Duodenal mucosa (tissue), 2 donors: ENCODE measurements at regions not wholly inside any gene's neighbourhood (a gene's known extent, or its start where the extent isn't known, plus 50 kb on each side); places are given as distances from the start of the nearest gene placed in this dataset.

Experiments
- H3K27ac ChIP-seq: one replicate; pipeline ENCODE4 v1.7.0; 2013; ENCODE audit warnings: low read depth, low read length
- H3K27me3 ChIP-seq, 2 donors: one replicate each; pipeline ENCODE4 v1.7.0; 2013; ENCODE audit warnings: low read length in 2 of 2, control low read depth in 1 of 2; ENCODE audit not compliant: insufficient read depth in 2 of 2, control insufficient read depth in 1 of 2
- H3K36me3 ChIP-seq, 2 donors: one replicate each; pipeline ENCODE4 v1.7.0; 2013; ENCODE audit warnings: low read length in 2 of 2, control low read depth in 1 of 2; ENCODE audit not compliant: insufficient read depth in 2 of 2, control insufficient read depth in 1 of 2
- H3K4me1 ChIP-seq, 2 donors: one replicate each; pipeline ENCODE4 v1.7.0; 2013; ENCODE audit warnings: low read length in 2 of 2, control low read depth in 1 of 2; ENCODE audit not compliant: insufficient read depth in 2 of 2, control insufficient read depth in 1 of 2
- H3K4me3 ChIP-seq, 2 donors: one replicate each; pipeline ENCODE4 v1.7.0; 2013; ENCODE audit warnings: low read length in 2 of 2, low read depth in 1 of 2
- H3K9ac ChIP-seq, 2 donors: one replicate each; pipeline ENCODE4 v1.7.0; 2013; ENCODE audit warnings: low read length in 2 of 2, low read depth in 1 of 2
- H3K9me3 ChIP-seq, 2 donors: one replicate each; pipeline ENCODE4 v1.7.0; 2013; ENCODE audit warnings: low read length in 2 of 2, control low read depth in 1 of 2; ENCODE audit not compliant: control insufficient read depth in 1 of 2

- peaks cover 5 to 8% of the 10 kb centered on the region in 2 donors for H3K4me1 ChIP-seq
- no peaks in the 10 kb centered on the region for H3K27me3 ChIP-seq
- no peaks in the 10 kb centered on the region for H3K9me3 ChIP-seq
- no peak overlapping the region for H3K9ac ChIP-seq
- no peak overlapping the region for H3K4me3 ChIP-seq
- H3K36me3 ChIP-seq, result no peaks in the 10 kb centered on the region
- no peak overlapping the region for H3K27ac ChIP-seq
These were observed 131.6 kb downstream of the BCOR start for GRCh38 chrX:39966176-39966575.

- Histone ChIP-seq H3K27ac (no peak overlapping the region), H3K4me3 (no peak overlapping the region), H3K9ac (no peak overlapping the region), H3K27me3 (no peaks in the 10 kb centered on the region), H3K36me3 (no peaks in the 10 kb centered on the region), H3K9me3 (peaks cover 4% of the 10 kb centered on the region in 2 donors), H3K4me1 (peaks cover 5 to 8% of the 10 kb centered on the region in 2 donors)
These were observed 130.4 kb downstream of the BCOR start for GRCh38 chrX:39967348-39967747.

- Histone ChIP-seq H3K4me1 (peaks cover 5 to 8% of the 10 kb centered on the region in 2 donors), H3K27ac (no peak overlapping the region), H3K4me3 (no peak overlapping the region), H3K27me3 (no peaks in the 10 kb centered on the region), H3K9ac (no peak overlapping the region), H3K36me3 (no peaks in the 10 kb centered on the region), H3K9me3 (peaks cover 4% of the 10 kb centered on the region in 2 donors)
These were observed 128.5 kb downstream of the BCOR start for GRCh38 chrX:39969099-39969818.

GRCh38 chrX:39969819-39970504 lies 127.8 kb downstream of the BCOR start:
- H3K9me3 ChIP-seq, result peaks cover 4% of the 10 kb centered on the region in 2 donors
- H3K9ac ChIP-seq, result no peak overlapping the region
- H3K4me3 ChIP-seq, result no peak overlapping the region
- H3K4me1 ChIP-seq, result peaks cover 6 to 8% of the 10 kb centered on the region in 2 donors
- no peaks in the 10 kb centered on the region for H3K36me3 ChIP-seq
- no peak overlapping the region for H3K27ac ChIP-seq
- no peaks in the 10 kb centered on the region for H3K27me3 ChIP-seq

GRCh38 chrX:39971760-39972159 lies 126.0 kb downstream of the BCOR start:
- Histone ChIP-seq H3K4me3 (no peak overlapping the region), H3K27me3 (no peaks in the 10 kb centered on the region), H3K9me3 (peaks cover 4% of the 10 kb centered on the region in 2 donors), H3K9ac (no peak overlapping the region), H3K36me3 (no peaks in the 10 kb centered on the region), H3K4me1 (peaks cover 10% of the 10 kb centered on the region in 2 donors), H3K27ac (no peak overlapping the region)

- H3K4me1 ChIP-seq, result peaks cover 10% of the 10 kb centered on the region in 2 donors
- peaks cover 4% of the 10 kb centered on the region in 2 donors for H3K9me3 ChIP-seq
- no peak overlapping the region for H3K4me3 ChIP-seq
- H3K27ac ChIP-seq, result no peak overlapping the region
- no peaks in the 10 kb centered on the region for H3K27me3 ChIP-seq
- no peak overlapping the region for H3K9ac ChIP-seq
- H3K36me3 ChIP-seq, result no peaks in the 10 kb centered on the region
These were observed 125.4 kb downstream of the BCOR start for GRCh38 chrX:39972340-39972739.

- H3K4me3 ChIP-seq, result no peak overlapping the region
- H3K9me3 ChIP-seq, result peaks cover 4% of the 10 kb centered on the region in 2 donors
- peaks cover 10% of the 10 kb centered on the region in 2 donors for H3K4me1 ChIP-seq
- no peaks in the 10 kb centered on the region for H3K36me3 ChIP-seq
- H3K9ac ChIP-seq, result no peak overlapping the region
- no peaks in the 10 kb centered on the region for H3K27me3 ChIP-seq
- no peak overlapping the region for H3K27ac ChIP-seq
These were observed 123.9 kb downstream of the BCOR start for GRCh38 chrX:39973810-39974209.

GRCh38 chrX:39974270-39974669 lies 123.5 kb downstream of the BCOR start:
- Histone ChIP-seq H3K4me3 (no peak overlapping the region), H3K9ac (no peak overlapping the region), H3K4me1 (peaks cover 10% of the 10 kb centered on the region in 2 donors), H3K27me3 (no peaks in the 10 kb centered on the region), H3K27ac (no peak overlapping the region), H3K9me3 (peaks cover 4% of the 10 kb centered on the region in 2 donors), H3K36me3 (no peaks in the 10 kb centered on the region)

- H3K4me1 ChIP-seq, result peaks cover 2 to 7% of the 10 kb centered on the region in 2 donors
- no peak overlapping the region for H3K4me3 ChIP-seq
- H3K9me3 ChIP-seq, result peaks cover 4% of the 10 kb centered on the region in 2 donors
- H3K27ac ChIP-seq, result no peak overlapping the region
- no peaks in the 10 kb centered on the region for H3K36me3 ChIP-seq
- no peaks in the 10 kb centered on the region for H3K27me3 ChIP-seq
- no peak overlapping the region for H3K9ac ChIP-seq
These were observed 122.4 kb downstream of the BCOR start for GRCh38 chrX:39975101-39975925.

GRCh38 chrX:39981946-39982345 lies 115.8 kb downstream of the BCOR start:
- H3K9me3 ChIP-seq, result no peaks in the 10 kb centered on the region
- no peaks in the 10 kb centered on the region for H3K36me3 ChIP-seq
- peaks cover 0 to 7% of the 10 kb centered on the region in 2 donors for H3K4me1 ChIP-seq
- no peak overlapping the region for H3K27ac ChIP-seq
- no peak overlapping the region for H3K9ac ChIP-seq
- H3K4me3 ChIP-seq, result no peak overlapping the region
- H3K27me3 ChIP-seq, result no peaks in the 10 kb centered on the region
